IPS DF 19.7 (cell line): ENCODE measurements at regions not wholly inside any gene's neighbourhood (a gene's known extent, or its start where the extent isn't known, plus 50 kb on each side); places are given as distances from the start of the nearest gene placed in this dataset.
A peak's percentile ranks its signal among the peaks of the same experiment; 100 is the strongest.
"Not testable (repeated sequence)": the region's sequence is repeated elsewhere in the genome, so short reads cannot be mapped to it uniquely, and the experiment has no call there.

ENCODE experiments used
- DNase-seq: peaks from one replicate; pipeline ENCODE4 v3.0.0-alpha.2; 2013; ENCODE audit warnings: low read depth, low spot score

DNA sequence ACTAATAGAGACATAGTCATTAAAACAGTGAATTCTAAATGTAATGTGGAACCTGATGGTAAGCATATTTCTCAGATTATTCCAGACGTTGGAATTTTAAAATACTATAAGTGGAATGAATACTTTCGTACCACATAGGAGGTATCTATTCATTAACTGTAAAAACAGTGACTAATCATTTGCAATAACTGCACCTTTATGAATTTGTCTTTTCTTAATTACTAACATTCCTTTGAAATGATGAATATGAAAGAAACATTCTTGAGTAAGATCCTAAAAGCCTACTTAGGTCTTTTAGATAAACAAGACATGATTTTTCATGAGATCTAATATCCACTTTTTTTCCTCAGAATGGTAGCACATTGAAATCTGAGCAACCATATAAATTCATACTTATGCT lies 549.0 kb upstream of the LRRN3 start:
- no peak for DNase-seq

- no peak for DNase-seq
Observed at GRCh38 chr7:110544194-110544593, 546.7 kb upstream of the LRRN3 start.

DNA sequence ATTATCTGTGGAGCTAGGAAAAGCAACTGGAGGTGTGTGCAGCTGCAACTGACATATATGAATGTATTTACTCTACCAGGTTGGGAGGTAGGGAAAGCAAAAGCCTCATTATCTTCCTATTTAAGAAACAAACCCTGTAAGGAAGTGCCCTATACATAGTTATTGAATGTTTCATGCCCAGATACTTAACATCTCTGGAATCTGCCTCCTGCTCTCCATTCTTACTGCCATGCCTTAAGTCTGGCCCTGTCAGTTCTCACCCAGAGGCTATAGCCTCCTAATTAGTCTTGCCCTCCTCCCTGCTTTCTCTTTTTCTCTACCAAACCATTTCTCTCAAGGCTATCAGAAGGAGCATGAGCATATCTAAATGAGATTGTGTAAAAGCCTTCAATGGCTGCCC lies 542.6 kb upstream of the LRRN3 start:
- no peak for DNase-seq

GRCh38 chr7:110557136-110557535 lies 533.8 kb upstream of the LRRN3 start:
- no peak for DNase-seq

GRCh38 chr7:110563286-110563685 lies 527.6 kb upstream of the LRRN3 start:
- DNase-seq: not testable (repeated sequence)

DNA sequence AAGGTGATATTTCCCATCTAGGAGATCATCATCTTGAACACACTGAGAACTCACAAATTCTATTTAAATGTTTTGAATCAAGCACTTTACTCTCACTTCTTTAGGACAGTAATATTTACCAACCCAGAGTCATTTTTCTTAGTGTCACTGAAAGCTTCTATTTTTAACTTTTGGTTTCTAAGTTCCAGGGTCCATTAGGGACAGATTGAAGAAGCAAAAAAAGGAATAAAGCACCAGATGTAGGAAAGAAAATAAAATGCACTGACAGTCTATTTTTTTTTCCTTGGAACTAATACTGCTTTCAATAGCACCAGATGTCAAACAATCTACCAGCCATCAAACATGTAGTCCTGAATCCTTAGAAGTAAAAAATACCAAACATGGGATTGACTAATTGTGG lies 526.7 kb upstream of the LRRN3 start:
- DNase-seq: no peak

DNA sequence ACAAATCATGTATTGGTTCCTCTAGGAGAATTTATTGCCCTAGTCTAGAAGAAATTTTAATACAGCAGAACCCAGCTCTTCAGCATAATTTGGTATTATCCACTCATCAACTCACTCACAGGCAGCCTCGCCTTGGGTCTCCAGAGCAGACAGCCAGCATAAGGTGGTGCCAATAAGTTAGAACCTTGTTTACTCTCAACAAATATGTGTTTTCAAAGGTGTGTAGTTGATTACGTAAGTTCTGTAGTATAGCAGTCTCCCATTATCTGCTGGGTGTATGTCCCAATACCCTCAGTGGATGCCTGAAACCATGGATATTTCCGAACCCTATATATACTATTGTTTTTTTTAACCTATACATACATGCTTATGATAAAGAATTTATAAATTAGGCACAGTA lies 522.5 kb upstream of the LRRN3 start:
- DNase-seq: no peak

GRCh38 chr7:110568932-110569331 lies 522.0 kb upstream of the LRRN3 start:
- DNase-seq: no peak

DNA sequence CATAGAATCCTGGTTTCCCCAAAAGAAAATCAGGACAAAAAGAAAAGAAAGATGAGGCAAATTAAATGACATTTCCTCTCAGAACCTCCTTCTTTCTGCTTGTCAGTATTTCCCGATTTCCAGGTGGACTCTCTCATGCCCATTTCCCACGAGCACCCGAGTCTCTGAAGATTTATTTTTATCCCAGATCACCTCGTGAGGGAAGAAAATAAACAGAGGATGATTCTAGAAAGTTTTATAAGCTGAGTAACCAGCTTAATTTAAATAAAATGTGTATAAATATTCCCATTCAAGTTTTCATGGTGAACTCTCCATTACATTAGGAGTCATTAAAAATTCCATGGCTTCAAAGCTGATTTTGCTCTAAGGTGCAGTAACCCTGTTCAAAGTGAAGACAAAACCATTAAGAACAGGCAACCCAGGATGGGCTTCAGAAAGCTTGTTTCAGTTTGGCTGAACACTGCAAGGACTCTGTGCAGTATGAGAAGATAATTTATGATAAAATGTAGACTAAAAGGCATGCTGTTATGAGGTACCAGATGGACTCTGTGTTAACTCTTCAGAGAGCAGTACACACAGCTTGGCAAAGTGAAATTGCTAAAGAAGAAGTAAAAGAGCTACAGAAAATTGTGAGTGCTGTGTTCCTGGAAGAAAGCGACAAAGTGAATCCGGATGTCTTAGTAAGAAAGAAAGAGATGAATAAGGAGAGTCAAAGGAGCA lies 521.3 kb upstream of the LRRN3 start:
- no peak for DNase-seq

DNA sequence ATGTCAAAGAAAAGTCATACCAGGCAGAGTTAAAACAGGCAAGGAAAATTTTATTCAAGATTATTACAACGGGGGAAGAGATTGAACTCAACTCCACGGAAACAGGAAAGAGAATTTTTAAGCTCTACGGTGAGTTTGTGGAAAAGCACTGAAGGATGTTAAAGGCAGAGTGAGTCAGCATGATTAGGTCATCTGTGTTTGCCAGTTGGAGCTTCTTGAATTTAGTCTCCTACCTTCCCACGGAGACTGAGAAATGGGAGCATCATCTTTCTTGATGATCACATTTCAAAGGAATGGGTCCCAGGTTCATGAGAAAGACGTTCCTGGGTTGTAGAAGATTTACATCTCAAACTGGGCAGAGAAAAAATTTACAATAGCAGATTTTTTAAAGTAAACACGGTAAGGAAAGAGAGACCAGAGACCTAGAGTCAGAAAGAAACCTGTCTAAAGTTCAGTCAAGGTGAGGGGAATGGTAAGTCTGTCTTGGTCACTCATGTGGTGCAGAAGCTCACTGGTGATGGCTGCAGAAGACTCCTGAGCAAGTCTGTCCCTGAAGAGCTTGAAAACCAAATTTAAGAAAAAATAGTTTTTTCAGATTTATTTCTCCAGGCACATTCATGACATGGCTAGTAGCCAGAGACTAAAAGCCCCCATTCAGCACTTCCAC lies 516.9 kb upstream of the LRRN3 start:
- no peak for DNase-seq

- DNase-seq: no peak
Observed at GRCh38 chr7:110587294-110587693, 503.6 kb upstream of the LRRN3 start.

GRCh38 chr7:110590415-110590814 lies 500.5 kb upstream of the LRRN3 start:
- peak; percentile 52 for DNase-seq

- DNase-seq: no peak
Observed at GRCh38 chr7:110591341-110591740, 499.6 kb upstream of the LRRN3 start.

DNA sequence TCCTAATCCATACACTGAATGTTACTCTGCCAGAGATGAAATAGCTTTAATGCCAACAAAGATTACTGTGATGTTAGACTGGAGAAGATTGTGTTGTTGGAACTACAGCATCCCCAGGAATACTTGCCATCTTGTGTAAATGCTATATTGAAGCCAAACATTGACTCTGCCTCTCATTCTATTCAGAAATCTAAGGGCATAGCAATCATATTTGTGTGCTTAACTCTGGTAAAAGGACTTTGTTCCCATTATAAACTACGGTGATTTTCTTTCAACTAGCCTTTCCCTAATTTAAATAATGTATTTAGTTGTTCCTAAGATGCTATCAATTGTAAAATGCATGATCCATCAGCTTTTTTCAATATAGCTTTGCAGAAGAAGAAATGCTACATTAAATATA lies 498.4 kb upstream of the LRRN3 start:
- no peak for DNase-seq

DNA sequence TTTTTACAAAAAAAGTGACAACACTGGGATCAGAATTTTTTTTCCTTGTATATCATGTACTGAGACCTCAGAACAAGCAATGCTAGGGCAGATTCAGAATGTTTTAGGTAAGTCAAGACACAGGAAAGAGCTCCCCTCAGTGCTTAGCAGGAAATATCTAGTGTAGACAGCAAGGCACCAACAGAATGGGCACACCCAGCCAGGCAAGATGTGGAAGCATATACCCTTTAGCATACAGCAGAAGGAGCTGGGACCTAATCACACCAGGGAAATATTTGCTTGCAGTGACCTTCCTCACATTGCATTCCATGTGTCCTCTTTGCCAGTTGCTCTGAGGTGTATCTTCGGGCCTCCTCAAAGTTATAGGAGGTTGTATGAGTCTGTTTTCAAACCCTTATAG lies 497.6 kb upstream of the LRRN3 start:
- DNase-seq: no peak

DNA sequence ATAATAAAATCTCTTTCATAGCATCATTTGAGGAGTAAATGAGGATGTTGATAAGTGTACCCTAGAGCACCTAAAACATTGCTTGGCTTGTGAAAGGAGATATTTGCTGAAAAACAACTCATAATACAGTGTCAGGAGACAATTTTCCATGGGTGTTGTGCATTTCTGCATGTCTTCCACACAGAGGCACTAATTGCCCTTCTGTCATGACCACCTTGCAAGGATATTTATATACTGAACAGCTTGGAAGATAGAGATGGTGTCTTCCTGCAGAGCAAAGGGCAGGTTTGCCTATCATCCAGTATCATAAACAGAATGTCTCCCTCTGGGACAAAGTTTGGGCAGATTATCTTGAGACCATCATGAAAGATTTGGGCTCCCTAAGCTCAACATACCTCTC lies 495.2 kb upstream of the LRRN3 start:
- DNase-seq: no peak

GRCh38 chr7:110600956-110601355 lies 490.0 kb upstream of the LRRN3 start:
- no peak for DNase-seq

DNA sequence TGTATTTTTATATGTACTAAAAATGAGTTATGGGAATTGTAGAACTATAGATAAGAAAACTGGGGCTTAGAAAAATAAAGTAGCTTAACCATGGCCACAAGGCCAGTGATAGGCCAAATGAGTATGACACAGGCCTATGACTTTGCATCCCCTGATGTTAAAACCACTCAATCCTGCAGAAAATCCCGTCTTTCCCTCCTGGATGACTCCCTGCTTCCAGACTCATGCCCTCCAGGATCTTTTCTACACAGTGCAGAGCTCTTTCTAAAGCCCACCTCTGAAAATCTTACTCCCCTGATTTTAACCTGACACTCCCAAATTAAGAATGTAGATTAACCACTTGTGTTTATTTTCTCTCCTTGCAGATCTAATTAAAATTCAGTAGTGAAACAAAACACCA lies 489.2 kb upstream of the LRRN3 start:
- no peak for DNase-seq

DNA sequence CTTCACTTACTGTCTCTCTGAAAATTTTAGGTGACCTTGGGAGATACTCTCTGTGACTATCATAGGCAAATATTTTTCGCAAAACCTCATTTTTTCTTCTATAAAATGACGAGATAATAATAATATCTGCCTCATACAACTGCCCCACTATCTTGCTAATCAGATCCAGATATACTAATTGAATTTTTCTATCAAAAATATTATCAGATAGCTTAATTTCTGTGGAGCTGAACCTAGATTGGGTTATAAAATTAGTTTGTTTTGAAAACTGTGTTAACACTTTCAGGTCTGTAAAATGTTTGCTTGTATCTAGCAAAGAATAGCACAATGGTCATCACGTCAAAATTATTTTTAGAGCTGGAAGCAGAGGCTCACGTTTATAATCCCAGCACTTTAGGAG lies 486.7 kb upstream of the LRRN3 start:
- no peak for DNase-seq

GRCh38 chr7:110604885-110605284 lies 486.0 kb upstream of the LRRN3 start:
- DNase-seq: no peak

- no peak for DNase-seq
Observed at GRCh38 chr7:110607050-110607857, 483.7 kb upstream of the LRRN3 start.

DNA sequence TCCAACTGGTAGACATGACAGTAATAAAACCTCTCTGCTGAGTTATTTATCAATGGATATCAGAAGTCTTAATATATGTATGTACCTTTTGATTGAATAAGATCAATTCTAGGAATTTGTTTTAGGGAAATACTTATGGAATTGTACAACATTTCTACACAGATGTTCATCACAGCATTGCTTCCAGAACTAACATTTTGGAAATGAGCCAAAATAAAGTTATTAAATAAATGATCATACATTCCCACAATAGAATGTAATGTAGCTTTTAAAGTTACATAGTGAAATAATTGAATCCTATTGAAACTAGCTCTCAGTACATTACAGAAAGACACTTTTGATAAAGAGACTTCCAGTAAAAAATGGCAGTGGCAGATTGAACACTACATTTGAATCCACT lies 481.6 kb upstream of the LRRN3 start:
- DNase-seq: no peak

DNA sequence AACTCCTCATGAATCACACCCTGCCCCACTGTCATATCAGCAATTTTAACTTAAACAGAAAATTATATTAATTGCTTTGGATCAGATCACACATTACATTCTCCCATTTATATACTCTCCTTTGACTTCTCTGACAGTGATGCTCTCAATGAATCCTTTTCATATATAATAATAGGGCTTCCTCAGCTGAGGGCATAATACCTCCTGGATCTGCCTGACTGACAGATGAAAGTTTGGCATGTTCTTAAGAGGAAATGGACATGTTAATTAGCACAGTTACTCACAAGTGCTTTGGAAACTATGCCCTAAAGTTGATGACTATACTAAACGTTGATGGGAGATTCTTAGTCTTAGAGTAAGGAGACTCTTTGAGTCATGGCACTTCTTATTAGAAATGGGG lies 478.2 kb upstream of the LRRN3 start:
- DNase-seq: no peak
